DMS114 treated with DMSO at 0.1 percent for 48 hours (cell line): ENCODE measurements at regions not wholly inside any gene's neighbourhood (a gene's known extent, or its start where the extent isn't known, plus 50 kb on each side); places are given as distances from the start of the nearest gene placed in this dataset.

Experiments used
- DNase-seq: peaks from one replicate; lab custom pipeline; 2025; ENCODE audit not compliant: unreplicated experiment; lab: John Stamatoyannopoulos, UW

GRCh38 chr17:14688134-14688533 lies 387.3 kb downstream of the HS3ST3B1 start:
- DNase-seq, result no peak

- no peak for DNase-seq
Observed at GRCh38 chr17:14672830-14673229, 371.9 kb downstream of the HS3ST3B1 start.

- no peak for DNase-seq
Observed at GRCh38 chr17:14670861-14671260, 370.0 kb downstream of the HS3ST3B1 start.

GRCh38 chr17:14664511-14664910 lies 363.6 kb downstream of the HS3ST3B1 start:
- no peak for DNase-seq

GRCh38 chr17:14641117-14641516 lies 340.2 kb downstream of the HS3ST3B1 start:
- DNase-seq, result no peak

GRCh38 chr17:14637260-14637659 lies 336.4 kb downstream of the HS3ST3B1 start:
- DNase-seq, result no peak

GRCh38 chr17:14630621-14631020 lies 329.7 kb downstream of the HS3ST3B1 start:
- no peak for DNase-seq

- DNase-seq, result no peak
Observed at GRCh38 chr17:14630046-14630445, 329.2 kb downstream of the HS3ST3B1 start.

- DNase-seq, result no peak
Observed at GRCh38 chr17:14622615-14623101, 321.8 kb downstream of the HS3ST3B1 start.

- DNase-seq, result no peak
Observed at GRCh38 chr17:14621826-14622614, 321.1 kb downstream of the HS3ST3B1 start.

GRCh38 chr17:14619821-14620220 lies 318.9 kb downstream of the HS3ST3B1 start:
- no peak for DNase-seq

- no peak for DNase-seq
Observed at GRCh38 chr17:14616528-14616927, 315.6 kb downstream of the HS3ST3B1 start.

- DNase-seq, result no peak
Observed at GRCh38 chr17:14605267-14605599, 304.4 kb downstream of the HS3ST3B1 start.

- DNase-seq, result no peak
Observed at GRCh38 chr17:14604591-14605266, 303.8 kb downstream of the HS3ST3B1 start.

GRCh38 chr17:14596224-14596623 lies 295.3 kb downstream of the HS3ST3B1 start:
- DNase-seq, result no peak

- DNase-seq, result no peak
Observed at GRCh38 chr17:14595656-14596055, 294.8 kb downstream of the HS3ST3B1 start.

GRCh38 chr17:14594690-14595089 lies 293.8 kb downstream of the HS3ST3B1 start:
- no peak for DNase-seq

- no peak for DNase-seq
Observed at GRCh38 chr17:14593956-14594355, 293.1 kb downstream of the HS3ST3B1 start.

GRCh38 chr17:14590459-14591250 lies 289.8 kb downstream of the HS3ST3B1 start:
- no peak for DNase-seq

GRCh38 chr17:14585099-14585498 lies 284.2 kb downstream of the HS3ST3B1 start:
- DNase-seq, result no peak

- DNase-seq, result no peak
Observed at GRCh38 chr17:14582996-14583395, 282.1 kb downstream of the HS3ST3B1 start.
